Activated CD8-positive, alpha-beta memory T cell treated with anti-CD3 and anti-CD28 coated beads, Interleukin-2, amount 50 U/mL, for 48 hours (primary cell): ENCODE measurements at regions not wholly inside any gene's neighbourhood (a gene's known extent, or its start where the extent isn't known, plus 50 kb on each side); places are given as distances from the start of the nearest gene placed in this dataset.

Experiments used
- DNase-seq: peaks from one replicate; pipeline ENCODE4 v3.0.0-alpha.2; 2020

DNA sequence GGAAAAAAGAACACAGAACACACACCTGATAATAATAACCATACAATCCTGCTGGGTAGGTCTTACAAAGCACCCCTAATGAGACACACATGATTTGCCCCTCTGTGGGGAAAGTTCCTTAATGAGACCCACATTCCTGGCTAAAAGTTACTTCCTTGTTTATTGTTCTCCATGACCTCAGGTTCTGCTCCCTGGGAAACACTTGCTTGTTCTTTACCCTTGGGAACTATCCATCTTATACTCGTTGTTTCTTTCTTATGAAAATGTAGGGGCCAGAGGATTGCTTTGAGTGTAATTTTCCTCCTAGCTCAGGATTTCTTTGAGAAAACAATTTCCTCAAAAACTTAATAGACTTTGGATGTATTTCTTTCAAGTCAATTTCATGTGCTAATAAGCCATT is 52.1 kb upstream of the PCDH10 start:
- no peak for DNase-seq
